ENCODE measurements at regions not wholly inside any gene's neighbourhood (a gene's known extent, or its start where the extent isn't known, plus 50 kb on each side); places are given as distances from the start of the nearest gene placed in this dataset.

- TF ChIP-seq CTCF (conservative IDR thresholded peaks at IDR 0.05), result no peak
- peaks cover 27 to 28% of the 10 kb centered on the region in 2 experiments for H3K4me1 Mint-ChIP-seq
- no peak overlapping the region for H3K4me2 ChIP-seq (ENCODE audit: insufficient read depth, insufficient read length, low read length)
- no peaks in the 10 kb centered on the region for H3K79me1 ChIP-seq (ENCODE audit: insufficient read depth, low read depth, low read length, poor library complexity, severe bottlenecking)
- no peak overlapping the region for H2AFZ ChIP-seq (ENCODE audit: low read length)
- no peak overlapping the region for H4K8ac ChIP-seq (replicated peaks; ENCODE audit: insufficient read length, low read depth, low read length)
- no peak overlapping the region for H2BK12ac ChIP-seq (ENCODE audit: insufficient read length, low read depth, low read length)
- H4K91ac ChIP-seq (ENCODE audit: insufficient read length, low read depth, low read length), result no peak overlapping the region
- no peak overlapping the region for H3K9ac ChIP-seq (ENCODE audit: extremely low read depth, insufficient read length, low read length)
- H2BK15ac ChIP-seq (ENCODE audit: low read depth, low read length), result no peak overlapping the region
- H3K56ac ChIP-seq (ENCODE audit: insufficient read length, low read depth, low read length), result no peak overlapping the region
- WGBS (ENCODE audit: extremely low coverage, insufficient read length, low lambda C conversion rate), result no CpG with 5 or more reads among the region's 10 CpGs
- H2BK20ac ChIP-seq (ENCODE audit: low read depth, low read length, poor library complexity, severe bottlenecking), result no peak overlapping the region
- H3K9me3 Mint-ChIP-seq, result peaks cover 0 to 4% of the 10 kb centered on the region in 2 experiments; a peak in 2 of 5 replicates
- no peaks in the 10 kb centered on the region; the same call in none of the 2 replicates for H3K4me1 ChIP-seq (ENCODE audit: insufficient read depth, low read length)
- no peak overlapping the region for H3T11ph ChIP-seq (ENCODE audit: low read length)
- H3K23ac ChIP-seq (ENCODE audit: insufficient read length, low read depth, low read length), result no peak overlapping the region
- DNase-seq, result no peak
- H3K4me3 Mint-ChIP-seq, result no peak overlapping the region
- no peak overlapping the region for H2BK5ac ChIP-seq (ENCODE audit: insufficient read length, low read length)
- H3K27ac Mint-ChIP-seq, result no peak overlapping the region; a peak in 1 of 7 replicates
- no peak overlapping the region for H3K18ac ChIP-seq (ENCODE audit: insufficient read length, low read depth, low read length)
- no peaks in the 10 kb centered on the region for H3K23me2 ChIP-seq (ENCODE audit: insufficient read length, low read depth, low read length, poor library complexity, severe bottlenecking)
- H4K5ac ChIP-seq (ENCODE audit: insufficient read length, low read depth, low read length), result no peak overlapping the region
- no peak overlapping the region for H2AK5ac ChIP-seq (ENCODE audit: insufficient read length, low read length)
- H3K27me3 ChIP-seq (ENCODE audit: insufficient read depth, low read length), result no peaks in the 10 kb centered on the region
- no peak overlapping the region for H3K14ac ChIP-seq (ENCODE audit: insufficient read depth, low read length)
- H3K36me3 Mint-ChIP-seq (ENCODE audit: insufficient read depth in 1 of 3, low read depth in 3 of 3), result peaks cover 0 to 5% (median 4%) of the 10 kb centered on the region in 3 experiments; a peak in 3 of 7 replicates
- no peak overlapping the region for H3K4ac ChIP-seq (ENCODE audit: low read depth, low read length)
- no peaks in the 10 kb centered on the region for H3K79me2 ChIP-seq (ENCODE audit: insufficient read depth, low read length)
- H3K27ac ChIP-seq (ENCODE audit: insufficient read length, low read depth, low read length), result no peak overlapping the region
- no peak overlapping the region for H2BK120ac ChIP-seq (ENCODE audit: low read depth, low read length, poor library complexity, severe bottlenecking)
- H3K27me3 Mint-ChIP-seq (ENCODE audit: low read depth), result no peaks in the 10 kb centered on the region
- H3K9me3 ChIP-seq (ENCODE audit: control insufficient read depth, low read depth, low read length), result no peaks in the 10 kb centered on the region
- no peaks in the 10 kb centered on the region for H4K20me1 ChIP-seq (ENCODE audit: control insufficient read depth, insufficient read depth, insufficient read length)
Measured at GRCh38 chr5:117204926-117205869, 630.6 kb upstream of the SEMA6A start.
